Activated naive CD4-positive, alpha-beta T cell treated with anti-CD3 and anti-CD28 coated beads, Interleukin-2, amount 10 ng/mL, durations not matched to agents 7 days and 5 days (primary cell): ENCODE measurements at regions not wholly inside any gene's neighbourhood (a gene's known extent, or its start where the extent isn't known, plus 50 kb on each side); places are given as distances from the start of the nearest gene placed in this dataset.

ENCODE experiments used
- CTCF ChIA-PET: fragments of 350-600 bp; sonication (Branson Sonifier 250); formaldehyde crosslinking; loops from one replicate; lab custom pipeline; 2021; ENCODE audit warnings: antibody characterized with exemption; lab: Charles Lee
- DNase-seq: peaks from one replicate; pipeline ENCODE4 v3.0.0-alpha.2; 2020
- H3K27ac Mint-ChIP-seq: one replicate; pipeline ENCODE4 v1.8.0; 2021; ENCODE audit warnings: mild to moderate bottlenecking, moderate library complexity, mixed read lengths
- H3K27me3 Mint-ChIP-seq: one replicate; pipeline ENCODE4 v1.8.0; 2021; ENCODE audit warnings: mild to moderate bottlenecking, mixed read lengths
- H3K36me3 Mint-ChIP-seq: one replicate; pipeline ENCODE4 v1.8.0; 2021; ENCODE audit warnings: mixed read lengths
- H3K4me1 Mint-ChIP-seq: one replicate; pipeline ENCODE4 v1.8.0; 2021; ENCODE audit warnings: mixed read lengths
- H3K4me3 Mint-ChIP-seq: one replicate; pipeline ENCODE4 v1.8.0; 2021; ENCODE audit warnings: mild to moderate bottlenecking, moderate library complexity, mixed read lengths
- H3K9me3 Mint-ChIP-seq: one replicate; pipeline ENCODE4 v1.8.0; 2021; ENCODE audit warnings: mixed read lengths

DNA sequence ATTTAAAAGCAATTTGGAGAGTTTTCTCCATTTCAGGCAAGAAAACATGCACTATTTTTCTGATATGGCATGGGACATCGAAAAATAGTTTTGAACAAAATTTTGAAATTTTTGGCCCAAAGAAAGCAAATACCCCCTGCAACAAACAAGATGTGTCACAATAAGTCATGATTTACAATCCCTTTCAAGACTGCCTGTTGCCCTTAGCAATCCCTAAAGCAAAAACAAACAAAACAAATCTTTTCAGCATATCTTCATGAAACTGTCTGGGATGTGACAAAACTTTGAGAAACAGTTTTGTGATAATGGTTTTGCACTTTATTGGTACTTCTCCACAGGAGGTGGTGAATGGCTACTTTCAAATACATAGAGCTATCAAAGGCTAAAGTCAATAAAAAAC lies 1888.7 kb upstream of the PIK3C3 start:
- no peak overlapping the region for H3K4me3 Mint-ChIP-seq
- H3K9me3 Mint-ChIP-seq: peaks cover 9% of the 10 kb centered on the region
- DNase-seq: no peak
- CTCF ChIA-PET: no interaction called here
- no peaks in the 10 kb centered on the region for H3K27me3 Mint-ChIP-seq
- H3K27ac Mint-ChIP-seq: no peak overlapping the region
- H3K4me1 Mint-ChIP-seq: no peaks in the 10 kb centered on the region
- H3K36me3 Mint-ChIP-seq: no peaks in the 10 kb centered on the region

DNA sequence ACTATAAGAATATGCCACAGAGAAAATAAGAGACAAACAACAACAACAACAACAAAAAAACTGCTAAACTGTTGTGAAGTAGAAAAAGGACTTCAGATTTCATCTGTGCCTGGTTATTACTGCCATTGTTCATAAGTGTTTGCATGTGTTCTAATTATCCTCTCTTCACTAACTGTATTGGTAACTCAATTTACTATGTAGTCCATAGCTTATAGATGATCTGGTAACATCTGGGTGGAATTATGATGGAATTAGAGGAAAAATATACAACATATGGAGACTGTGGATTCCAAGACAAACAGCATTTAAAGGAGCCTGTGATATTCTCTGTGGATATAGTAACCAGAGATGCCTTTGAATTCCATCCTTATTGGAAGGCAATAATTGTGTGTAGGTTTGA lies 1891.5 kb upstream of the PIK3C3 start:
- H3K27me3 Mint-ChIP-seq: no peaks in the 10 kb centered on the region
- no peak overlapping the region for H3K27ac Mint-ChIP-seq
- no peak for DNase-seq
- H3K4me3 Mint-ChIP-seq: no peak overlapping the region
- no peaks in the 10 kb centered on the region for H3K4me1 Mint-ChIP-seq
- CTCF ChIA-PET: no interaction called here
- H3K36me3 Mint-ChIP-seq: no peaks in the 10 kb centered on the region
- H3K9me3 Mint-ChIP-seq: peaks cover 2% of the 10 kb centered on the region

DNA sequence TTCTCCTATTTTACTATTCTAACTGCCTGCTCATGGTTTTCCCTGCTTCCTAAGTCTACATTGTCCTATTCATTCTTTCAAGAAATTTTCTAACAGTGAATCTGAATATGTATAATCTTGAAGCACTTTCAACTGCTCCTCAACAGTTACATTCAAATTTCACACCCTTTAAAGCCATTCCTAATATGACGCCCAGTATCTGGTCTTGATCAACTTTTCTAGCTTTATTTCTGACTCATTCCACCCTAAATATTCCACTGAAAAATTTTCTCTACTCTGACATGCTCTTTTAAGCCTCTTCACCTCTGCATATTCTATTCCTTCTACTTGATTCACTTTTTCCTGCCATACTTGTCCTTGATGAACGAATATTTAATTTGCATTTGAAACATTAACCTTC lies 1893.9 kb upstream of the PIK3C3 start:
- DNase-seq: no peak
- CTCF ChIA-PET: no interaction called here
- Mint-ChIP-seq H3K9me3 (peaks cover 2% of the 10 kb centered on the region), H3K27me3 (no peaks in the 10 kb centered on the region), H3K4me1 (no peaks in the 10 kb centered on the region), H3K27ac (no peak overlapping the region), H3K36me3 (no peaks in the 10 kb centered on the region), H3K4me3 (no peak overlapping the region)

DNA sequence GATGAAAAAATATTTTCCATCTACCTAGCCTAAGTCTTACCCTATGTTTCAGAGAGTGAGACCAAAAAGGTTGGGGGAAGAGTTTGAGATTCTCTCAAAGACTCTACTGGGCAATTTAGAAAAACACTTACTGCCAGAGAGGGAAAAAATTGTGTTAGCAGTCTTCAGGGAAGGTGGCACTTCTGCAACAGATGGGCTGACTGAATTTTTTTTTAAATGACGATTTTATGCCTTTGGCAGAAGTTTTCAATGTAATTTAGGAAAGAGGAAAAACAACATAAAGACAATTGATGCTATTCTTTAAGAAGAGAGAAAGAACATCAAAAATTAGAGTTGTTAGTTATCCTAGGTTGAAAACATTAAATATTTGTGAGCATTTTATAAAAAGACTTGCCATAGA lies 1894.5 kb upstream of the PIK3C3 start:
- H3K9me3 Mint-ChIP-seq: peaks cover under 1% of the 10 kb centered on the region
- no peak overlapping the region for H3K27ac Mint-ChIP-seq
- H3K4me1 Mint-ChIP-seq: no peaks in the 10 kb centered on the region
- no peak overlapping the region for H3K4me3 Mint-ChIP-seq
- H3K36me3 Mint-ChIP-seq: no peaks in the 10 kb centered on the region
- H3K27me3 Mint-ChIP-seq: no peaks in the 10 kb centered on the region
- no peak for DNase-seq
- CTCF ChIA-PET: no interaction called here

DNA sequence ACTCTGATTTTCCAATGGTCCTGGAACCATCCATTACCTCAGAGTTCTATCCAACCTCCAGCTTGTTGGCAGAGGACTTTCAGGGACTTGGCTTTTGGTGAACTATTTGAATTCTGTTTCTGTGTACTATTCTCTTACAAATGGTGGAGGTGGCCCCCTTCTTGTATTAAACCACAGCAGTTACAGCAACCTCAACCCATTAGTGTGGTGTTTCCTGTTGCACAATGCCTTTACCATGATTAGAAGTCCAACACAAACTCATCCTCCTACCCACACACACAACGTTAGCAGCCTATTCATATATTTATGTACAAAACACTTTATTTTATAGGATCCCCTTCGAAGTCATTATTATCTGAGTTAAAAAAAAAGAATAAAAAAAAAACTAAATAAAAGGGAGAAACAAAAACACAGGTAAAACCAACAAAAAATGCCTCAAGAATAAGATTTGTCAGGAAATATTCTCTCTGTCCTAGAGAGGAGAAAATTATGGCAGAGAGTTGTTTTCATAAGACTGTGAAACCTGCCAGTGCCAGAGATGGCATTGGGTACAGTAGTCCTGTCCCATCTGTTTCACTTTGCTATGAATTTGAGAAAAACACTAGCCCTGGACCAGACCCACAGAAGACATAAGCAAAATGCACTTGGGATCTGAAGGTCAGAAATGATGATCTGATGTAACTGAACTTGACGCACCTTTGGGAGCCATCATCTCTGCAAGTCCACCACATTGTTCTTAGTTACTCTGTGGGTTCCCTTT lies 1896.0 kb upstream of the PIK3C3 start:
- H3K4me1 Mint-ChIP-seq: no peaks in the 10 kb centered on the region
- no peaks in the 10 kb centered on the region for H3K9me3 Mint-ChIP-seq
- no peak overlapping the region for H3K27ac Mint-ChIP-seq
- no peak for DNase-seq
- CTCF ChIA-PET: no interaction called here
- no peaks in the 10 kb centered on the region for H3K27me3 Mint-ChIP-seq
- H3K4me3 Mint-ChIP-seq: no peak overlapping the region
- no peaks in the 10 kb centered on the region for H3K36me3 Mint-ChIP-seq

DNA sequence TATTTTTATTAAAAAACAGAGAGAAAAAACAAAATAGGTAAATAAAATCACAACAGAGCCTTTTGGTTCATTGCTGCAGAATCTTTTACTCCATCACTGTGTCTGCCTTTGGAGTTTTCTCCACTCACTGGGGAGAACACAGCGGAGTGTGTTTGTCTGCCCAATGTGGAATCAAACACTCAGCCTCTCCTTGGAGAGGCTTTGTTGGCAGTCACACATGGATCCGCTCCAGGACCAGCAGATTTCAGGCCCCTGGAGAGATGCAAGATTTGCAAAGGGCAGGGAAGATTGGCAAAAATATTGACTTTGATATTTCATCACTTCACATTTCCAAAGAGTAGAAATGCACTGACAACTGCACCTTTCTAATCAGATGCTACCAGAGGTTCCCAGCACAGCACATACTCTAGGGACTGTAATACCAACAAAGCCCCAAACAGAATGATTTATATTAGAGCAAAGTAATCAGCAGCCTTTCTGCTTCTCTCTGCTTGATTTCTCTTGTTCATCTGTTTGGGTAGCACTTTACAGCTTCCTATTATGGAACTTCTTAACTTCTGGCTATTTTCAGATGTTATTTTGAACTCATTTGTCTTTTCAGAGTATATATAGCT lies 1898.8 kb upstream of the PIK3C3 start:
- no peaks in the 10 kb centered on the region for H3K27me3 Mint-ChIP-seq
- H3K27ac Mint-ChIP-seq: no peak overlapping the region
- CTCF ChIA-PET: no interaction called here
- H3K9me3 Mint-ChIP-seq: no peaks in the 10 kb centered on the region
- no peak for DNase-seq
- H3K36me3 Mint-ChIP-seq: no peaks in the 10 kb centered on the region
- H3K4me1 Mint-ChIP-seq: no peaks in the 10 kb centered on the region
- H3K4me3 Mint-ChIP-seq: no peak overlapping the region

DNA sequence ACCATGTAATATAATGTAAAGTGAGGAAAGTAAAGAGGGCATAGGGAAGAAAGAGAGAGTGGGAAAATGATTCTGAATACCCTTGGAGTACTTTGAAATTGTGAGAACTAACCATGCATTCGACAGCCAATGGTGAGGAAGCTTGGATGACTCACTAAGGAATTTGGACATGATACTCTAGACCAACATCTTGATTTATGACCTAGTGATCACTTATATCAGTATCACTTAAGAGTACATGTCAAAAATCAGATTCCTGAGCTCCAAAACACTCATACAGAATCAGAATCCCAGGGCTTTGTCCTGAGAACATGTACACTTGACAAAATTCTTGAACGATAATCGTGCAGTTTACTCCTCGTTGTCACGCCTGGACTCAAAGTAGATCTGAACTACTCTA lies 1899.8 kb upstream of the PIK3C3 start:
- H3K36me3 Mint-ChIP-seq: no peaks in the 10 kb centered on the region
- CTCF ChIA-PET: no interaction called here
- no peaks in the 10 kb centered on the region for H3K4me1 Mint-ChIP-seq
- DNase-seq: no peak
- H3K4me3 Mint-ChIP-seq: no peak overlapping the region
- no peaks in the 10 kb centered on the region for H3K27me3 Mint-ChIP-seq
- no peak overlapping the region for H3K27ac Mint-ChIP-seq
- peaks cover 2% of the 10 kb centered on the region for H3K9me3 Mint-ChIP-seq

DNA sequence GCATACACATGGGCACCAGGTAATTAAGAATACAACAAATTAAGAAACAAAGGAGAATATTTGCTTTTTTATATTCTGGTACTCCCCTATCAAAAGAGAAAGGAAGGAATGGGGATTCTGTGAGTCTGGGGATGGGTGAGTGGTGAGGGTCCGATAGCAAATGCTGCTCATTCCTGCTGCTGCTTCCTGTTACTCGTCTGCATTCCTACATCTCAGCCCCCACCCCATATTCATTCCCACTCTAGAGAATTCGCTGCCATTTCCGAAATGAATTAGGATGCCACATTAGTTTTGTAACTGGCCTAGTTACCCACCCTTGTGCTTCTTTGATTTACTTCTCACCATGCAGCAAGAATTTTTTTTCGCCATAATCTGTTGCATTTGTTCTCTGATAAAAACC lies 1905.3 kb upstream of the PIK3C3 start:
- H3K9me3 Mint-ChIP-seq: peaks cover 11% of the 10 kb centered on the region

DNA sequence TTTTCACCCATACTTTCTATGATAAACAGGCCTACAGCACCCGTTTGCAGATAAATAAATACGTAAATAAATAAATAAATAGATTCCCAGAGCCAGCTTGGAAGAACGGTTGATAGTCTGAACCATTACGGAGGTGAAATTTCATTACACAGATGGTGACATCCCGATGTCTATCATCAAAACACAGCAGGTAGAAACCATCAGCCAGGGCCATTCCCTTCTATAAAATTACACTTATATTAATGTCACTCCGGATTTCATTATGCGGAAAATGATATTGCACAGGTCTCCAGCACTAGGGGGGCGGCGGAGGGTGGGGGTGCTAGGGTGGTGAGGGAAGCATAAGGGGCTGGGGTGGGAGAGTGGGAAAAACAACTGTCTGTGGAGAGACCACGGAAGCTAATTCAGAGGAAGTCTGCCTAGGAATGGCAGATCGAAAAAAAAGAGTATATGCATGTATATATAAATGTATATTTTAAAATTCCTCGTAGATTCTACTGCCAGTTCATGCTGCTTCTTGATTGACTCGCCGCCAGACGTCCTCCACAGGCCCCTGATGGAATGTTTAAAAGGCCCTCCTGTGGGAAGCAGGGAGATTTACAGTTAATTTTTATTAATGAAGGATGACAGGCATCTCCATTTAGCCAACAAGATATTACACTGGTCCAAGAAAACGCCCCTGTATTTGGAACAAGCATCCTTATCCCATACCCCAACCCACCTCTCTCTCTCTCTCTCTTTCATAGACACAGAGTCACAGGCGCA lies 1906.0 kb upstream of the PIK3C3 start:
- no peak for DNase-seq
- H3K27me3 Mint-ChIP-seq: no peaks in the 10 kb centered on the region
- CTCF ChIA-PET: no interaction called here
- H3K4me3 Mint-ChIP-seq: no peak overlapping the region
- no peak overlapping the region for H3K27ac Mint-ChIP-seq
- H3K36me3 Mint-ChIP-seq: no peaks in the 10 kb centered on the region
- peaks cover 11% of the 10 kb centered on the region for H3K9me3 Mint-ChIP-seq
- H3K4me1 Mint-ChIP-seq: no peaks in the 10 kb centered on the region

More for the DNA sequence above, 1905.3 kb upstream of the PIK3C3 start:
- Mint-ChIP-seq H3K4me1 (no peaks in the 10 kb centered on the region), H3K27me3 (no peaks in the 10 kb centered on the region), H3K4me3 (no peak overlapping the region), H3K36me3 (no peaks in the 10 kb centered on the region), H3K27ac (no peak overlapping the region)
- CTCF ChIA-PET: no interaction called here
- no peak for DNase-seq

DNA sequence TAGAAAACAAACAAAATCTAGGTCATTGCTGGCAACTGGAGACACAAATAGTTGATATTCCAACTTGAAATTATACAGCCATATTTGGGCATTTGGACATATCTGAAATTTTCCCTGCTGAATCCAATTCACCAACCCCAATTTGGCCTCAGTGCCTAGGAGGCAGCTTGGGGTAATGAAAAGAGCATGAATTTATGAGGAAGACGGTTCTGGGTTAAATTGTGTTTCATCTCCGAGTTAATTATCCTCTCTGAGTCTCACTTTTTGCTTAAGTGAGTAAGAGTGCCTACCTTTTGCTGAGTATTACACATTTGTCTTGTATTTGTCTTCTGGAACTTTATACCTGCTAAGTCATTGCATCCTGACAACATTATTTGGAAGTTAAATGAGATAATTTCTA lies 1906.8 kb upstream of the PIK3C3 start:
- Mint-ChIP-seq H3K27ac (no peak overlapping the region), H3K36me3 (no peaks in the 10 kb centered on the region), H3K4me1 (no peaks in the 10 kb centered on the region), H3K9me3 (peaks cover 11% of the 10 kb centered on the region), H3K4me3 (no peak overlapping the region), H3K27me3 (no peaks in the 10 kb centered on the region)
- no peak for DNase-seq
- CTCF ChIA-PET: no interaction called here

DNA sequence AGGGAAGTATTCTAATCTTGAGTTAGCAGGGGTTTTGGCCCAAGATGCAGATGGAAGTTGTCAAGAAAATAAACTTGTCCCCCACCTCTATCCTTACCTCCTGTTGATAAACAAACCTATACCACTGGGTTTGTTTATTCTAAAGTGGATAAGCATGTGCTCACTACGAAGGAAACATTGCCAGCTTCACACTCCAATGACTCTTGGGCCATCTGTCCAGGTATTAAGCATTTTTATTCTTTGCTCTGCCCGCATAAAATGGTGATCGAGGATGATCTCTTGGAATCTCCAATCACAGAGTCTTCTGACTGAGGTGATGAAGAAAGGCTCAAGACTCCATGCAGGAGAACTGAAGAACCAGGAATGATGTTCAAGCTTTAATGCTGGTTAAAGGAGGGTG lies 1908.4 kb upstream of the PIK3C3 start:
- Mint-ChIP-seq H3K4me1 (no peaks in the 10 kb centered on the region), H3K27ac (no peak overlapping the region), H3K4me3 (no peak overlapping the region), H3K27me3 (no peaks in the 10 kb centered on the region), H3K9me3 (peaks cover 11% of the 10 kb centered on the region), H3K36me3 (no peaks in the 10 kb centered on the region)
- CTCF ChIA-PET: no interaction called here
- no peak for DNase-seq

DNA sequence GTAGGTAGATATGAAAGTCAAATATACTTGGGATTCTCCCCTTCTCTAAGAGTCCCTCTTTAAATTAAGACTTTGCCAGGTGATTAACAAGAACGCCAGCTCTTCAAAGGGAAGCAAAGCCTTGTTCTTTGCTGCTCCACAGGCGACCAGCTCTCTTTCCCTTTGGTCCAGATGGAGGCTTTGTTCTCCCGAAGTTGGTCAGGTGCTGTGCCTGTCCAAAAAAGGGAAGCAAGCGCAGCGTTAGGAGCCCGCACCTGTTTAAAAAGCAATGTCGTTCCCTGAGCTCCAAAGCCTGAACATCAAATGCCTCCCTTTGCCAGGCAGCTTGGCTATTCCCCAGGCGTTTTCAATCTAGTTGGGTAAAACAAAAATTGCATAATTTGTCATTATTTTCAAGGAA lies 1913.1 kb upstream of the PIK3C3 start:
- H3K9me3 Mint-ChIP-seq: peaks cover 9% of the 10 kb centered on the region
- no peak overlapping the region for H3K4me3 Mint-ChIP-seq
- CTCF ChIA-PET: no interaction called here
- H3K27ac Mint-ChIP-seq: no peak overlapping the region
- H3K27me3 Mint-ChIP-seq: no peaks in the 10 kb centered on the region
- H3K4me1 Mint-ChIP-seq: no peaks in the 10 kb centered on the region
- no peaks in the 10 kb centered on the region for H3K36me3 Mint-ChIP-seq
- DNase-seq: no peak

DNA sequence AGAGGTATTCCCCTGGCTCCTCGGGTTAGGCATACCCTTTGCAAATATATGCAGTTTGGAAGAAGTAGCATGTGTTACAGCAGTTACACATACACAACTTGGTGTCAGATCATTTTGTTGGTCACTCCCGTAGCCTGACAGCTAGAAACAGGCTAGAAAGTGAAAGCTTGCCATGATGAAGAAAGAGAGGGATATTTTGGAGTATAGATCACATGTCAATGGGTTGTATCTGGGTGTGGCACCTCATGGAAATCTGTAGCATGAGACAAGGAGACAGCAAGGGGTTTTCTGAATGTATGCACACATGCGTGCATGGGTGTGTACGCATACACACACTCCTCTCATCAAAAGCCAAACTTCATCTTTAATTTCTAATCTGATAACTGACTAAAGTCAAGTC lies 1914.5 kb upstream of the PIK3C3 start:
- no peak for DNase-seq
- CTCF ChIA-PET: no interaction called here
- H3K4me1 Mint-ChIP-seq: no peaks in the 10 kb centered on the region
- H3K36me3 Mint-ChIP-seq: no peaks in the 10 kb centered on the region
- no peaks in the 10 kb centered on the region for H3K27me3 Mint-ChIP-seq
- H3K4me3 Mint-ChIP-seq: no peak overlapping the region
- H3K9me3 Mint-ChIP-seq: peaks cover 2% of the 10 kb centered on the region
- H3K27ac Mint-ChIP-seq: no peak overlapping the region

DNA sequence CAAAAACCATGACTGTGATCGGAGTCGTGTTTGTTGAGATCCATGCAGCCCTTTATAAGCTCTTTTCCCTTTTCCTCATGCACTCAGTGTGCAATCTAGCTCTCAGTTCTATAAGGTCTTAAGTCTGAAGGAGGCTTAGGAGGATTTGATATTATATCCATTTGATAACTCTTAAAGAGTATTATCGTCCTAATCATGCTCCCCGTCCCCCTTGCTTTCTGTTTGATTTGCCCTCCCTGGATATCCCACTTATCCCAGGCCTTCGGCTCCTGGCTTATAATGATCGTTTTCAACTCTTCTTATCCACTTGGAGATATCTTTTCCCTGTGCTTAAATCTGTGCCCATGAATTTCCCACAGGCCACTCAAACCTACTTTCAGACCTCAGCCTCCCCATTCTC lies 1917.7 kb upstream of the PIK3C3 start:
- no peak overlapping the region for H3K27ac Mint-ChIP-seq
- peaks cover 2% of the 10 kb centered on the region for H3K9me3 Mint-ChIP-seq
- CTCF ChIA-PET: no interaction called here

DNA sequence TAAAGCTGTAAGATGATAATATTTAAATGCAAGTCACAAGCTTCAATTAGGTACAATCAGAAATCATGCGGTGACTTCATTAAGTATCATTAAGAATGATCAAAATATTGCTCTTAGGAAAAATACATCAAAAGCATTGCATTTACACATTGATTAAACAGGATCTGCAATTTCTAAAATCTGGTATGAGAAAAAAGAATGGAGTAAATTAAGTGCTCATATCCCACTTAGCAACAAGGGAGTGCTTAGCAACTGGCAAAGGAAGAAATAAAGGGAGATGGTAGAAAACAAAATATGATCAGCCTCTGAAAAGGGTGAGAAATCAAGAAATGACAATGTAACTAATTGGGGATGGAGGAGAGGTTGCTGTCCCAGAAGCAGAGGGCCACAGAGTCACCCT lies 1918.2 kb upstream of the PIK3C3 start:
- no peaks in the 10 kb centered on the region for H3K4me1 Mint-ChIP-seq
- peaks cover 2% of the 10 kb centered on the region for H3K9me3 Mint-ChIP-seq
- DNase-seq: no peak
- H3K36me3 Mint-ChIP-seq: no peaks in the 10 kb centered on the region
- no peak overlapping the region for H3K27ac Mint-ChIP-seq
- no peaks in the 10 kb centered on the region for H3K27me3 Mint-ChIP-seq
- CTCF ChIA-PET: no interaction called here
- no peak overlapping the region for H3K4me3 Mint-ChIP-seq

More for the DNA sequence above, 1917.7 kb upstream of the PIK3C3 start:
- H3K27me3 Mint-ChIP-seq: no peaks in the 10 kb centered on the region
- no peaks in the 10 kb centered on the region for H3K4me1 Mint-ChIP-seq
- H3K36me3 Mint-ChIP-seq: no peaks in the 10 kb centered on the region
- H3K4me3 Mint-ChIP-seq: no peak overlapping the region
- DNase-seq: no peak
